ENCODE measurements at regions not wholly inside any gene's neighbourhood (a gene's known extent, or its start where the extent isn't known, plus 50 kb on each side); places are given as distances from the start of the nearest gene placed in this dataset.

DNA sequence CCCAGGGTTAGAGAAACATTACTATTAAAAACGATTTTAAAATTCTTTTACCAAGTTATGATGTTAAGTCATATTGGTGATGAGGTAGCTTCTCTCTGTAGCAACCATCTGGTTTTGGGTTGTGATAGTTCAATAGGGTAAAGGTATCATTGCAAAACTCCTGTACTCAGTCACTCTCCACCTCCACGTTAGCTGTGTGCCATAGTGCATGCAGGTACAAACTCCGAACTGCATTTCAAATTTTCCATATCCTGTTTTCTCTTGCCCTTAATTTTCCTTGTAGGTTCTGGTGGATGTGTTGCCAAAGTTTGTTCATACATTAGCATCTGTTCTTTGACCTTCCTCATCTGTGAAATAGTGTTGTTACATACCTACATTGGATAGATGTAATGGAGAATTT lies 53.1 kb upstream of the ARRDC3 start:
- WGBS, 2 donors, result 70 to 76% methylated on average over 3 of the region's 3 CpGs
- H3K9me3 ChIP-seq (ENCODE audit: control insufficient read depth, low read length), result no peaks in the 10 kb centered on the region
- no peaks in the 10 kb centered on the region for H3K27me3 ChIP-seq (ENCODE audit: control insufficient read depth in 1 of 2, insufficient read depth in 2 of 2, low read length in 1 of 2)
- no peak for DNase-seq
- H3K4me1 ChIP-seq (ENCODE audit: control insufficient read depth in 1 of 2, insufficient read depth in 2 of 2, low read length in 2 of 2), result no peaks in the 10 kb centered on the region
- ATAC-seq (ENCODE audit: low FRiP score), result no peak
- no peak overlapping the region for H3K4me3 ChIP-seq (ENCODE audit: low read length in 2 of 2)
- intact Hi-C loops (cut with DNase I), result no loop called here
- H3K36me3 ChIP-seq (ENCODE audit: control insufficient read depth in 1 of 2, insufficient read depth in 2 of 2, low read length in 1 of 2), result no peaks in the 10 kb centered on the region
- H3K27ac ChIP-seq (ENCODE audit: low read depth in 1 of 2, low read length in 2 of 2), result no peak overlapping the region

DNA sequence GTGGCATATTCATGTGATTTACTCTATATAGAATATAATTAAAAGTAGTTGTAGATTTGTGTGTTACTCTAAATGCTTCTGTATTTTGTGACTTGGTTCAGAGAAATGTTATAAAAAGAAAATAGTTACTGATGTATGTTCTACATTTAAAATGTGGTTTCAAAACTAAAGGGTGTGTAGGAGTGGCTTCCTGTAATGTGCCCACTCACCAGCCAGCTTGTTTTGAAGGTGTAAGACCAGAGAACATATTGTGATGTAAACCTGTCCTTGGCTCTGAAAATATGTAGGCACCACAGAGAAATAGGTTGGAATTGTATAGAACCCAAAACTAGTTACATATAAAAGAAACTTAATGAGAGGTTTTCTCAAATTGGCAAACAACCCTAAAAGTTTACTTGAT lies 51.2 kb upstream of the ARRDC3 start:
- intact Hi-C loops (cut with DNase I), result no loop called here
- no peaks in the 10 kb centered on the region for H3K9me3 ChIP-seq (ENCODE audit: control insufficient read depth, low read length)
- no peak overlapping the region for H3K27ac ChIP-seq (ENCODE audit: low read depth in 1 of 2, low read length in 2 of 2)
- ATAC-seq (ENCODE audit: low FRiP score) (no peak), DNase-seq (no peak)
- H3K4me3 ChIP-seq (ENCODE audit: low read length in 2 of 2), result no peak overlapping the region
- H3K27me3 ChIP-seq (ENCODE audit: control insufficient read depth in 1 of 2, insufficient read depth in 2 of 2, low read length in 1 of 2), result no peaks in the 10 kb centered on the region
- no peaks in the 10 kb centered on the region for H3K36me3 ChIP-seq (ENCODE audit: control insufficient read depth in 1 of 2, insufficient read depth in 2 of 2, low read length in 1 of 2)
- no peaks in the 10 kb centered on the region for H3K4me1 ChIP-seq (ENCODE audit: control insufficient read depth in 1 of 2, insufficient read depth in 2 of 2, low read length in 2 of 2)

DNA sequence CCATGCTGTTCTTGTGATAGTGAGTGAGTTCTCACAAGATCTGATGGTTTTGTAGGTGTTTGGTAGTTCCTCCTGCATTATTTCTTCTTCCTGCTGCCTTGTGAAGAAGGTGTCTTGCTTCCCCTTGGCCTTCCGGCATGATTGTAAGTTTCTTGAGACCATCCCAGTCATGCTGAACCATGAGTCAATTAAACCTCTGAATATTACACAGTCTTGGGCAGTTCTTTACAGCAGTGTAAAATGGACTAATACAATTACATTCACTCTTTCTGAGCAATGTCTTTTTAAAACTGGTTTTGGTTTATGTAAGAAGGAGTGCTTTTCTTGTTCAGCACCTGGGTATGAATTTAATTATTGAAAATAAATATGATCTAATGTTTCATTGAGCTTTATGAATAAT lies 50.7 kb upstream of the ARRDC3 start:
- ATAC-seq (ENCODE audit: low FRiP score), result no peak

More for the DNA sequence above, 50.7 kb upstream of the ARRDC3 start:
- Histone ChIP-seq H3K27ac (ENCODE audit: low read depth in 1 of 2, low read length in 2 of 2) (no peak overlapping the region), H3K4me3 (ENCODE audit: low read length in 2 of 2) (no peak overlapping the region), H3K36me3 (ENCODE audit: control insufficient read depth in 1 of 2, insufficient read depth in 2 of 2, low read length in 1 of 2) (no peaks in the 10 kb centered on the region), H3K4me1 (ENCODE audit: control insufficient read depth in 1 of 2, insufficient read depth in 2 of 2, low read length in 2 of 2) (no peaks in the 10 kb centered on the region), H3K9me3 (ENCODE audit: control insufficient read depth, low read length) (peaks cover 2% of the 10 kb centered on the region), H3K27me3 (ENCODE audit: control insufficient read depth in 1 of 2, insufficient read depth in 2 of 2, low read length in 1 of 2) (no peaks in the 10 kb centered on the region)
- DNase-seq, result no peak
- intact Hi-C loops (cut with DNase I), result no loop called here
- 98 to 100% methylated on average over 1 of the region's 1 CpG for WGBS, 2 donors
